Dermis microvascular lymphatic vessel endothelial cell (primary cell): ENCODE measurements at regions not wholly inside any gene's neighbourhood (a gene's known extent, or its start where the extent isn't known, plus 50 kb on each side); places are given as distances from the start of the nearest gene placed in this dataset.
"Not testable (repeated sequence)": the region's sequence is repeated elsewhere in the genome, so short reads cannot be mapped to it uniquely, and the experiment has no call there.

Experiments
- DNase-seq, 2 donors: peaks; one replicate each; pipeline versions ENCODE4 v3.0.0 to v3.0.0-alpha.2; 2010; ENCODE audit warnings: low read depth in 2 of 2

GRCh38 chr7:153006911-153007310, 247.4 kb downstream of the ACTR3B start:
- no peak for DNase-seq

GRCh38 chr7:153010416-153010815, 250.9 kb downstream of the ACTR3B start:
- DNase-seq = no peak

GRCh38 chr7:153012203-153012602, 252.7 kb downstream of the ACTR3B start:
- no peak for DNase-seq

GRCh38 chr7:153017223-153017622, 257.7 kb downstream of the ACTR3B start:
- DNase-seq = no peak

- no peak for DNase-seq
Observed at GRCh38 chr7:153021542-153021941, 262.0 kb downstream of the ACTR3B start.

- DNase-seq = no peak
Observed at GRCh38 chr7:153022475-153023193, 263.1 kb downstream of the ACTR3B start.

GRCh38 chr7:153023194-153023592, 263.6 kb downstream of the ACTR3B start:
- no peak for DNase-seq

- DNase-seq = no peak
Observed at GRCh38 chr7:153027210-153027609, 267.7 kb downstream of the ACTR3B start.

GRCh38 chr7:153027904-153028303, 268.4 kb downstream of the ACTR3B start:
- no peak for DNase-seq

GRCh38 chr7:153030976-153031375, 271.4 kb downstream of the ACTR3B start:
- no peak for DNase-seq

- no peak for DNase-seq
Observed at GRCh38 chr7:153034791-153035190, 275.2 kb downstream of the ACTR3B start.

- no peak for DNase-seq
Observed at GRCh38 chr7:153036396-153037063, 277.0 kb downstream of the ACTR3B start.

GRCh38 chr7:153043440-153043839, 283.9 kb downstream of the ACTR3B start:
- no peak for DNase-seq

- no peak for DNase-seq
Observed at GRCh38 chr7:153044981-153045380, 285.4 kb downstream of the ACTR3B start.

- DNase-seq = no peak
Observed at GRCh38 chr7:153047079-153047959, 287.8 kb downstream of the ACTR3B start.

GRCh38 chr7:153052206-153052605, 292.7 kb downstream of the ACTR3B start:
- DNase-seq = no peak

GRCh38 chr7:153061910-153062528, 302.5 kb downstream of the ACTR3B start:
- DNase-seq = no peak

- DNase-seq = no peak
Observed at GRCh38 chr7:153065051-153065450, 305.5 kb downstream of the ACTR3B start.

GRCh38 chr7:153066711-153067110, 307.2 kb downstream of the ACTR3B start:
- no peak for DNase-seq

GRCh38 chr7:153070141-153070540, 310.6 kb downstream of the ACTR3B start:
- no peak for DNase-seq

- no peak for DNase-seq
Observed at GRCh38 chr7:153072806-153073205, 313.3 kb downstream of the ACTR3B start.

- DNase-seq = not testable (repeated sequence)
Observed at GRCh38 chr7:153076289-153076688, 316.7 kb downstream of the ACTR3B start.
